ENCODE measurements at regions not wholly inside any gene's neighbourhood (a gene's known extent, or its start where the extent isn't known, plus 50 kb on each side); places are given as distances from the start of the nearest gene placed in this dataset.

- TF ChIP-seq CTCF (IDR thresholded peaks at IDR 0.05) (no peak), EZH2 (IDR thresholded peaks at IDR 0.05; ENCODE audit: borderline replicate concordance, insufficient read depth, low read depth, low read length, poor library complexity, severe bottlenecking) (no peak)
Measured at GRCh38 chr4:126800575-126801141, 832.1 kb upstream of the INTU start.

Data from B cell (primary cell).